ENCODE measurements at regions not wholly inside any gene's neighbourhood (a gene's known extent, or its start where the extent isn't known, plus 50 kb on each side); places are given as distances from the start of the nearest gene placed in this dataset.

GRCh38 chr4:12140864-12141263 lies 712.2 kb upstream of the HS3ST1 start:
- TF ChIP-seq POLR2A (IDR thresholded peaks at IDR 0.05) (no peak), CTCF (IDR thresholded peaks at IDR 0.05) (no peak)
